Cardiac muscle cell (in vitro differentiated cells and primary cell): ENCODE measurements at regions not wholly inside any gene's neighbourhood (a gene's known extent, or its start where the extent isn't known, plus 50 kb on each side); places are given as distances from the start of the nearest gene placed in this dataset.

Experiments used
- DNase-seq, 2 donors: peaks; one replicate each; pipeline versions ENCODE4 v3.0.0 to v3.0.0-alpha.2; 2010 to 2017; ENCODE audit warnings: low read depth in 1 of 2, low spot score in 1 of 2
- H3K27ac ChIP-seq: fragments of 200-600 bp; sonication (generic); 2 replicates; pipeline ENCODE4 v1.5.1; 2016
- H3K27me3 ChIP-seq: fragments of 200-600 bp; sonication (generic); 2 replicates; pipeline ENCODE4 v1.6.0; 2016; ENCODE audit warnings: control low read depth
- H3K36me3 ChIP-seq: fragments of 200-600 bp; sonication (generic); 2 replicates; pipeline ENCODE4 v1.5.1; 2016; ENCODE audit warnings: control low read depth
- H3K4me1 ChIP-seq: fragments of 200-600 bp; sonication (generic); 2 replicates; pipeline ENCODE4 v1.8.1; 2017; ENCODE audit warnings: low read depth, mild to moderate bottlenecking, mixed run types
- H3K4me3 ChIP-seq: fragments of 200-600 bp; sonication (generic); 2 replicates; pipeline ENCODE4 v1.5.1; 2016; ENCODE audit warnings: mild to moderate bottlenecking
- H3K9me3 ChIP-seq: fragments of 200-600 bp; sonication (generic); 2 replicates; pipeline ENCODE4 v1.5.1; 2017; ENCODE audit warnings: low read depth, mild to moderate bottlenecking, control low read depth
- TF ChIP-seq, protein P1 (sequence below): IDR thresholded peaks from 2 replicates; pipeline ENCODE4 v1.5.1; 2012; ENCODE audit warnings: low read depth, mild to moderate bottlenecking, low read length

DNA sequence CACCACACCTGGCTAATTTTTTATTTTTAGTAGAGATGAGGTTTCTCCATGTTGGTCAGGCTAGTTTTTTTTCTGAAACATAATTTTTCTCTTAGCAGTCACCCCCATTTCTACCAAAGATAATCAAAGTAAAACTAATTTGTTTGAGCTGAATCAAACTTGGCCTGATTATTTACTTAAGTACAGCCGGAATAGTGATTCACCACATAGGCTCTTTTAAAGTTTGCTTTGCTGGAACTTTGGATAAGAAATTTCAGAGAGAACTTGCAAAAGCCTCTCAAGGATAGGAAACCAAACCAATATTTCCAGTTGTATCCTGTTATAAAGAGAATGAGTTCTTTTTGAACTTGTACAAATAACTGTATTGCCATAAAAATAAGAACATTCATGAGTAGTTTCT lies 105.0 kb upstream of the SYNCRIP start:
- no peaks in the 10 kb centered on the region for H3K9me3 ChIP-seq
- TF ChIP-seq, protein P1, sequence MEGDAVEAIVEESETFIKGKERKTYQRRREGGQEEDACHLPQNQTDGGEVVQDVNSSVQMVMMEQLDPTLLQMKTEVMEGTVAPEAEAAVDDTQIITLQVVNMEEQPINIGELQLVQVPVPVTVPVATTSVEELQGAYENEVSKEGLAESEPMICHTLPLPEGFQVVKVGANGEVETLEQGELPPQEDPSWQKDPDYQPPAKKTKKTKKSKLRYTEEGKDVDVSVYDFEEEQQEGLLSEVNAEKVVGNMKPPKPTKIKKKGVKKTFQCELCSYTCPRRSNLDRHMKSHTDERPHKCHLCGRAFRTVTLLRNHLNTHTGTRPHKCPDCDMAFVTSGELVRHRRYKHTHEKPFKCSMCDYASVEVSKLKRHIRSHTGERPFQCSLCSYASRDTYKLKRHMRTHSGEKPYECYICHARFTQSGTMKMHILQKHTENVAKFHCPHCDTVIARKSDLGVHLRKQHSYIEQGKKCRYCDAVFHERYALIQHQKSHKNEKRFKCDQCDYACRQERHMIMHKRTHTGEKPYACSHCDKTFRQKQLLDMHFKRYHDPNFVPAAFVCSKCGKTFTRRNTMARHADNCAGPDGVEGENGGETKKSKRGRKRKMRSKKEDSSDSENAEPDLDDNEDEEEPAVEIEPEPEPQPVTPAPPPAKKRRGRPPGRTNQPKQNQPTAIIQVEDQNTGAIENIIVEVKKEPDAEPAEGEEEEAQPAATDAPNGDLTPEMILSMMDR, result no peak
- H3K27me3 ChIP-seq, result no peaks in the 10 kb centered on the region
- no peaks in the 10 kb centered on the region for H3K36me3 ChIP-seq
- no peaks in the 10 kb centered on the region for H3K4me1 ChIP-seq
- peak in 1 of 2 donors; percentile 53 for DNase-seq
- no peak overlapping the region for H3K4me3 ChIP-seq
- H3K27ac ChIP-seq, result no peak overlapping the region

DNA sequence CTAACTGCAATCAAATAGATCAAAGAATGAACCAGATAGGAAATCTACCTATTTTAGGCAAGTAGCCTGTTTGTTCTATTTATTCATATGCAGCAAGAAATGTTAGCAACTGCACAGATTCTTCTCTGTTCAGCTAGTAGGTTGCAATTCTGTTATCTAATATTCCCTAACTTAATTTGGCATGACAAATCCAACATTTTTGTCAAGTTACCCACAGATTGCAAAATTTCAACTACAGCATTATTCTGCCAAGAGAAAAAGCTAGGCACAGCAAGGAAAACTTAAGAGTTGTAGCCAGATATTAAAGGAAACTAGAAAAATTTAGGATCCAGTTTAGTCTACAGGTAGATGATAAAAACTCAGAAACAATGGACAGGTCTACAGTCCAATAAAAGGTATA lies 104.4 kb upstream of the SYNCRIP start:
- H3K9me3 ChIP-seq, result no peaks in the 10 kb centered on the region
- H3K27me3 ChIP-seq, result no peaks in the 10 kb centered on the region
- H3K4me3 ChIP-seq, result no peak overlapping the region
- H3K36me3 ChIP-seq, result no peaks in the 10 kb centered on the region
- TF ChIP-seq, protein P1, result no peak
- no peak overlapping the region for H3K27ac ChIP-seq
- peak in 1 of 2 donors; percentile 40 for DNase-seq
- no peaks in the 10 kb centered on the region for H3K4me1 ChIP-seq

DNA sequence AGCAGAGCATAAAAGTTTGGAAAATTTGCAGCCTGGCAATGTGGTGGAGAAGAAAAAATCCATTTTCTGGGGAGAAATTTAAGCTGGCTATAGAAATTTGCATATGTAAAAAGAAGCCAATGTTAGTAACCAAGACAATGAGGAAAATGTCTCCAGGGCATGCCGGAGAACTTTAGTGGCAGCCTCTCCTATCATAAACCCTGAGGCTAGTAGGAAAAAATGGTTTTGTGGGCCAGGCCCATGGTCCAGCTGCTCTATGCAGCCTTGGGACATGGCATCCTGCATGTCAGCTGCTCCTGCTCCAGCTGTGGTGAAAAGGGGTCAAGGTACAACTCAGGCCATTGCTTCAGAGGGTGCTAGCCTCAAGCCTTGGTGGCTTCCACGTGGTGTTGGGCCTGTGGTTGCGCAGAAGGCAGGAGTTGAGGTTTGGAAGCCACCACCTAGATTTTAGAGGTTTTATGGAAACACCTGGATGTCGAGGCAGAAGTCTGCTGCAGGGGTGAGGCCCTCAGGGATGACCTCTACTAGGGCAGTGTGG lies 101.8 kb upstream of the SYNCRIP start:
- TF ChIP-seq, protein P1, result no peak
- H3K27ac ChIP-seq, result no peak overlapping the region
- DNase-seq, result no peak
- no peaks in the 10 kb centered on the region for H3K9me3 ChIP-seq
- H3K4me3 ChIP-seq, result no peak overlapping the region
- no peaks in the 10 kb centered on the region for H3K4me1 ChIP-seq
- no peaks in the 10 kb centered on the region for H3K36me3 ChIP-seq
- H3K27me3 ChIP-seq, result no peaks in the 10 kb centered on the region

DNA sequence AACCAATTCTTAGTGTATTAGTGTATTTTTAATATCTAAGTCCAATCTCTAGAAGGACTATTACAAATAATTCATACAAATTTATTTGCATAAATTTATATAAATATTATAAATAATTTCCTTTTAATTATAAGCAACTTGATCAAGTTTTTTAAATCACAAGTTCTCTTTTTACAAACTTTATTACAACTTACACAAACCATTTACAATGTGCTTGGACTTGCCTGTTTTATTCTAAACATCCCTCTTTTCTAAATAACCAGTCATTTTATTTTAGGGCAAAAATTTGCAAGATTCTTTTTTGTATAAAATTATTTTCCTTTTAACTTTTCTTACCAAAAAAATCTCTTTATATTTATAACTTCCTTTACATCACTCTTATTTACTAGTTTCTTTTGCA lies 83.5 kb upstream of the SYNCRIP start:
- Histone ChIP-seq H3K27ac (no peak overlapping the region), H3K36me3 (no peaks in the 10 kb centered on the region), H3K27me3 (no peaks in the 10 kb centered on the region), H3K9me3 (no peaks in the 10 kb centered on the region), H3K4me3 (no peak overlapping the region), H3K4me1 (no peaks in the 10 kb centered on the region)
- DNase-seq, result no peak
- TF ChIP-seq, protein P1, result no peak

DNA sequence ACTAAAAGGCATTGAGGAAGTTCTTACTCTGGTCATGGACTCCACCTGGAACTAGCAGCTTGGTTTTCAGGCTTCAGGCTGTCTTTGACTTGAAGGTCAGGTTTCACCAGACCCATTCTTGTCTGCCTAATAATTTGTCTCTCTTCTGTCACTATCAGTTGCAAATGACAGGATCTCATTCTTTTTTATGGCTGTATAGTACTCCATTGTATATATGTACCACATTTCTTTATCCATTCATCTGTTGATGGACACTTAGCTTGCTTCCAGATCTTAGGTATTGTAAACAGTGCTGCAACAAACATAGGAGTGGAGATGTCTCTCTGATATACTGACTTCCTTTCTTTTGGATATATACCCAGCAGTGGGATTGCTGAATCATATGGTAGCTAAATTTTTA lies 73.1 kb upstream of the SYNCRIP start:
- Histone ChIP-seq H3K27me3 (no peaks in the 10 kb centered on the region), H3K36me3 (no peaks in the 10 kb centered on the region), H3K27ac (no peak overlapping the region), H3K4me3 (no peak overlapping the region), H3K4me1 (no peaks in the 10 kb centered on the region), H3K9me3 (no peaks in the 10 kb centered on the region)
- TF ChIP-seq, protein P1, result no peak
- no peak for DNase-seq

DNA sequence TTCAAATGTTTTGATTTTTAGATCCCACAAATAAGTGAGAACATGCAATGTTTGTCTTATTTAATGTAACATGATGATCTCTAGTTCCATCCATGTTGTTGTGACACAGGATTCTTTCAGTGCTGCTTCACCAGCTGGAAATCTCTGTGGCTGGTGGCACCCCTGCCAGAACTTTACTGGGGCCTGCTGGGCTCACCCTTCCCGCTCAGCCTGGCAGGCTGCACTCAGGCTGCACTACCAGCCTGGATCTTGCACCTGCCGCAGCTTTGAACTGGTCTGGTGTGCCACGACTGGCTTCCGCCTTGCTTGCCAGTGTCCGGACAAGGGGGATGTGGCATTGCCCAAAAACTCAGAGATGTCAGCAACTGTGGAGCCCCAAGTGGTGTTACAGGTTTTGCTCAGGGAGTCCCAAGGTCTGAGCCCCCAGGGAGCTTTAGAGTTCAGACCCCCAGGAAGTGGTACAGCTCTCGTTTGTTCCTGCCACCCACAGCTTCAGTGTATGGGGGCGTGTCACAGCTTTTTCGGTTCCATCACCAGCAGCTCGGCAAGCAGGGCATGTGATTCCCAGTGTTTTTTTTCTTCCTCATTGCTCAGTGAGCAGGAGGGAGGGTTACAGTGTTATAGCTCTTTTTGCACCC lies 72.3 kb upstream of the SYNCRIP start:
- Histone ChIP-seq H3K4me3 (no peak overlapping the region), H3K27ac (no peak overlapping the region), H3K4me1 (no peaks in the 10 kb centered on the region), H3K36me3 (no peaks in the 10 kb centered on the region), H3K9me3 (no peaks in the 10 kb centered on the region), H3K27me3 (no peaks in the 10 kb centered on the region)
- TF ChIP-seq, protein P1, result no peak
- no peak for DNase-seq
